ENCODE measurements at regions not wholly inside any gene's neighbourhood (a gene's known extent, or its start where the extent isn't known, plus 50 kb on each side); places are given as distances from the start of the nearest gene placed in this dataset.
A peak's percentile ranks its signal among the peaks of the same experiment; 100 is the strongest.
"Not testable (repeated sequence)": the region's sequence is repeated elsewhere in the genome, so short reads cannot be mapped to it uniquely, and the experiment has no call there.

DNA sequence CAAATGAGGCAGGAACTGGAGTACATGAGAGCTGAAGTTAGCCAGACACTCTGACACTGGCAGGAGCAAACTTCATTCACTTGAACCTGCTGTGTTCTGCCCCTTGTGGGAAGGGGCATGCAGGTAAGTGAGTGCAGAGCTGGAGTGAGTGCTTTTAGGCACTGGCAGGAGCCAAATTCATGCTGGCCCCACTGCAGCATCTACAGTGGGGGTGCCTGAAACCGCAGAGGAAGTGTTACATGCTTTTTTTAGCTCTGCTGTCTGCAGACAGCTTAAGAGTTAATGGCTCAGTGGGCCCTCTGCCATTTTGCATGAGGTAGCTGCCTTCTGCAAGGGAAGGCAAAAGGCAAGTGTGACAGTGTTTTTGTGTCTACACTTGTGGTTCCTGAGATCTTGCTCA, 167.9 kb upstream of the SYNCRIP start:
- DNase-seq = no peak

DNA sequence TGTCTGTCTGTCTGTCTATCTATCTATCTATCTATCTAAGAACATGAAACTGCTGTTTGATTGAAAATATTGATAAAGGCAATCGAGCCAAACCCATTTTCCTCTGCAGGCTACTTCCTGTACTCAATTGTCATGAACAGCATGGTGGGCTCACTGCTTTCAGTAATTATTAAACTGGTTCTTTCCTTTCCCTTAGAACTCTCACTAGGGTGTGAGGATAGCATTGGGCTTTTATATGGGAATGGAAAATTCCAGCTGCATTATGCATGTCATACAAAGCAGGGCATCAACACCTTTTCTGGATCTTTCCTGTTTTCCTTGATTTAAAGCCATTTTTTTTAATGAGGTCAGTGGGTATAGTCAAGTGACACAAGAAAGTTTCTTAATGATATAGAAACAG, 161.0 kb upstream of the SYNCRIP start:
- DNase-seq = no peak

DNA sequence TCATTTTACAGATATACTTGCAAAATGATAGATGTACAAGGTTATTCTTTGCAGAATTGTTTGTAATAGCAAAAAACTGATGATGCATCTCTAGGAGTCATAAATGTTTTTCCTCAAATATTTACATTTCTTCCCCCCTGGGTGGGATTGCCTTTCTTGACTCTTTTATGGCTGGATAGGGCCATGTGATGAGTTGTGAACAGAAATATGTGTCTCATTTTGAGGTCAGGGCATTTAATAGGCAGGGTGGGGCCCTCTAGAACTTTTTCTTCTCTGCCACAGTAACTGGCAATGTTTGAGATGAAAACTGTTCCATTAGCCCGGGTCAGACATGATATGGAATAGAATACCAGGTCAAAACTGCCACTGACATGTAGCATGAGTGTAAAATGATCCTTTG, 159.5 kb upstream of the SYNCRIP start:
- no peak for DNase-seq

DNA sequence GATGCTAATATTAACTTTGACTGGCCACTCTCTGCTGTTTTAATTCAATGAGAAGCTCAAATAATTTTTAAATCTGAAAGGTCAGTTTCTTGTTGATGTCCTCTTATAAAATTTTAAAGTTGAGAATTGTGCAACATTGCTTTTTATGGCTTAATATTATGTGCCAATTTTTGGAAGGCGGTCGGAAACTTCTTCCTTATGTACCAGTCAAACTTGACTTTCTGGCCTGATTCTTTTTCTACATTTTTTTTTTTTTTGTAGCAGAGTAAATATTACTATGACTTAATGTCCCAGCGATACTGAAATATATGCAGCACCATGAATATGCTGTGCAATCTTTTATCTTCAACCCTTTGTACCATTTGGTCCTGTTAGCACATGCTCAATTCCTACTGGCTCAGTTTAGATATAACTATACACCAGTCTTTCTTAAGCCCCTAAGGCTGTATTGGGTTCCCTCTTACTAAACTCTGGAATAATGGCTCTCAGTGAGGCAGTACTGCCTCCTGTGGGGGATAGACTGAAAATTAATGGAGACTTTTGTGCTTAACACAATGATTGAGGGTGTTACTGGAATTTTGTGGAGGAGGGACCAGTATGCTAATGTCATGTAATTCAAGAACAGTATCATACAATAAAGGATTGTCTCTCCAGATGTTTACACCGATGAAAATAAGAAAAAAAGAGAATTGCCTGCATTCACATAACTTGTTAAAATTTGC, 156.4 kb upstream of the SYNCRIP start:
- no peak for DNase-seq

DNA sequence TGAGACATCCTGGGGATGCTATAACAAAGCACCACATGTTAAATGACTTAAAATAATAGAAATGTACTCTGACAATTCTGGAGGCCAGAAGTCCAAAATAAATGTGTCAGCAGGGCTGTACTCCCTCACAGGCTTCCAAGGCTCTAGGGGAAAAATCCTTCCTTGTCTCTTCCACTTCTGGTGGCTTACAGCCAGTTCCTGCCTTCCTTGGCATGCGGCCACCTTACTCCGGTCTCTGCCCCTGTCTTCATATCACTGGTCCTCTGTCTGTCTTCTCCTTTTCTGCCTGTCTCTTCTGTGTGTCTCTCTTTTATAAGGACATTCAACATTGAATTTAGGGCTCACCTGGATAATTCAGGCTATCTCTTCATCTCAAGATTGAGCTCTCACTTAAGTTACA, 155.3 kb upstream of the SYNCRIP start:
- DNase-seq = no peak

DNA sequence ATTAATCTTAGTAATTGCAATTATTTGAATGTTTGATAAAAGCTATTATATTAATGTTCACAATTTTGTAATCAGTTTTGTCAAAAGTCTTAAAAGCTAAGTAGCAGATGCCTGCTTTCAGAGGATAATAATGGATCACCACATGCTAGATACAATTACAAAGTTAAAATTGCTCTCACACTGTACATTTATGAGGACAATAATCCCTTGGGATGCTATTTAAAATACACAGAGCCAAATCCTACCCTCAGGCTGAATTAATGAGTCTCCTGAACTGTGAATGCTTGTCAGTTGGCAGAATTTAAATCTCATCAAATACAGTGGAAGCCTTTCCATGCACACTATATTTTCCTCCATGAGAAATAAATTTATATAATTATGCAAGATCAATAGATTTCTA, 153.3 kb upstream of the SYNCRIP start:
- no peak for DNase-seq

DNA sequence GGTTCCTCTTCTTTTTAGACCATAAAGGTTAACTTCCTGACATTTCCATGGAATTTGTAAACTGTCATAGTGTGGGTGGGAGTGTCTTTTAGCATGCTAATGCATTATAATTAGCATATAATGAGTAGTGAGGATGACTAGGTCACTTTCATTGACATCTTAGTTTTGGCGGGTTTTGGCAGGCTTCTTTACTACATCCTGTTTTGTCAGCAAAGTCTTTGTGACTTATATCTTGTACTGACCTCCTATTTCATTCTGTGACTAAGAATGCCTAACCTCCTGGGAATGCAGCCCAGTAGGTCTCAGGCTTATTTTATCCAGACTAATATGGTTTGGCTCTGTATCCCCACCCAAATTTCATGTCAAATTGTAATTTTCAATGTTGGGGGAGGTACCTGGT, 149.6 kb upstream of the SYNCRIP start:
- DNase-seq = no peak

DNA sequence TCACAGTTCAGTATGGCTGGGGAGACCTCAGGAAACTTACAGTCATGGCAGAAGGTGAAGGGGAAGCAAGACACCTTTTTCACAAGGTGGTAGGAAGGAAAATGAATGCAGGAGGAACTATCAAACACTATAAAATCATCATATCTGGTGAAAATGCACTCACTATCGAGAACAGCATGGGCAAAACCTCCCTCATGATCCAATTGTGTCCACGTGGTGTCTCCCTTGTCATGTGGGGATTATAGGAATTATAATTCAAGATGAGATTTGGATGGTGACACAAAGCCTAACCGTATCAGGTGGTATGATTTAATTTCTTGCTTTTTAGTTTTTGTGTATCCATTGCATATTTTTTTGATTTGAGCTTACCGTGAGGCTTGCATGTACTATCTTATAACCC, 133.2 kb upstream of the SYNCRIP start:
- no peak for DNase-seq

DNA sequence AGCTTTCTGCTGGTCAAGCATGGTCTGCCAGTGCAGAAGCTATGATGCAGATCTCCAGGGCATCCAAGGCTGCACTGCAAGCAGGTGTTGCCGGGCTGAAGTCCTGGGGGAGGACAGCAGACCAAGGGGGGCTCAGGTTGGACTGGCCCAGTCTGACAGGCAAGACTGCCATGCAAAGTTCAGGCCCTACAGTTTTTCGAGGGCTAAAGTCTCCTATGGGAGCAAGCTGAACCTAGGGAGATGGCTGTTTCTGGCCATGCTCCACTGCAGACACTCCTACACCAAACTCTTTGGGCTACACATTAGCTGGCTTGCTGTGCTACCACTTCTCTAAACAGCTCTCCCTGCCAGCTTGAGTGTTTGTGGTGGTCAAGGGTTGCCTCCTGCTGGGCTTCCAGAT, 130.0 kb upstream of the SYNCRIP start:
- peak in 1 of 5 experiments; percentile 1 for DNase-seq

DNA sequence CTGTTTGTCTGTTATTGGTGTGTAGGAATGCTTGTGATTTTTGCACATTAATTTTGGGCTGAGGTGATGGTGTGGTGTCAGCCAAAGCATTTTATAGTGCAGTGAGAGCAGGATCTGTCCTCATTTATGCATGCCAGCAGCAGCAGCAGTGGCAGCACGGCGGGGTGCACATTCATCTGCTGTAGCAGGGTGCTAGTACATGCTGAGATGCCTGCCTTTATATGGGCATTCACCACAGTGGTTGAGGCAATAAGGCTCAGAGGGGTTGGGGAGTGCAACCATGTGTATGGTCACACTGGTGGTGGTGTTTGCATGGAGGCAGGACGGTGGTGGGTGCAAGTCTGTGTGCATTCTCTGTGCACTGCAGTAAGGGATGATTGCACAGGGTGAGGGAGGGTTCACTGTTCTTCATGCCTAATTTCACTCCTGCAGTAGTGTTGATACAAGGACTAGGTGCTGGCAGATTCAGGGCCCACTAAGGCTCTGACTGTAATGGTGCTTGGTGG, 129.3 kb upstream of the SYNCRIP start:
- DNase-seq = no peak

DNA sequence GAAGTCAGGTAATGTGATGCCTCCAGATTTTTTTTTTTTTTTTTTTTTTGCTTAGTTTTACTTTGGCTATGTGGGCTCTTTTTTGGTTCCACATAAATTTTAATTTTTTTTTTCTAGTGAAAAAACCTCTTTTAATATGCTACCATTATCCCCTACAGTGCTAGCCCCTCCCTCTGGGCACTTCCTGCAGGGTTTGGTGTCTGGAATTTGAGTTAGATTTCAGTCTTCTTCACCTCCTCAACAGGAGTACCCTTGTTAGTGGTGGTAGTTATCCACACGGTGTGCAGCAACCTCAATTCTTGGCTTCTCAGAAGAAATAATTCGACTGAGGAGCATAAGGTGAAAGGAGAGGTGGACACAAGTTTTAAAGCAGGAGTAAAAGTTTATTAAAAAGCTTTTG, 128.8 kb upstream of the SYNCRIP start:
- no peak for DNase-seq

DNA sequence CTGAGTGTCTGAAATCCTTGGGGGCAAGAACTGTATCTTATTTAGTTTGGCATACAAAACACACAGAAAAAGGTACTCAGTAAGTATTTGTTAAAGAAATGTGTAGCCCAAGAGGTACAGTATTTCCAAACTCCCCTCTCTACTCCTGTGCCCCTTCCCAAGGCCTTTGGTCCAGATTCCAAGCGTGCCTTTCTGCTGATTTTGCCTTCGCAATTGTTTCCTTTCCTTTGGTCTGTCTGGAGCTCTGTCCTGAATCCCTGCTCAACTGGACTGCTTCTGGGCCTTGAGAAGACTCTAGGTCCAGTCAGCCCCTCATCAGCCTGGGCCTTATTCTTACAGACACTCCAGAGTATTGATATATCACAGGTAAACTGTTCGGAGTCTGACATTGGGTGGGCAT, 122.2 kb upstream of the SYNCRIP start:
- DNase-seq = no peak

DNA sequence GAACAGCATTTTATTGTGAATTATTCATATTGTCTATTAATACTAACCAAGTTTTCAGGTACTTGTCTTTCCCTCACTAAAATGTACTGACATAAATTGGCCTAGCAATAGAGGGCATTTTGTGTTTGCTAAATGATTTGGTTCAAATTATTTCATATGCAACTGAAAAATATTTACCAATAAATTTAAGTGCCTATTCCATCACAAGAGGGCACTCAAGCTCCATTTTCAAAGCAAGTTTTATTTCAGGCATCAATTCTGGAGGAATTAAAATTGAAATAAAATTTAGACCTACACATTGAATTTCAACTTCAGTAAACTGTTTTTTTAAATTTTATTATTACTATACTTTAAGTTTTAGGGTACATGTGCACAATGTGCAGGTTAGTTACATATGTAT, 114.3 kb upstream of the SYNCRIP start:
- DNase-seq = peak in 1 of 5 experiments; percentile 2

DNA sequence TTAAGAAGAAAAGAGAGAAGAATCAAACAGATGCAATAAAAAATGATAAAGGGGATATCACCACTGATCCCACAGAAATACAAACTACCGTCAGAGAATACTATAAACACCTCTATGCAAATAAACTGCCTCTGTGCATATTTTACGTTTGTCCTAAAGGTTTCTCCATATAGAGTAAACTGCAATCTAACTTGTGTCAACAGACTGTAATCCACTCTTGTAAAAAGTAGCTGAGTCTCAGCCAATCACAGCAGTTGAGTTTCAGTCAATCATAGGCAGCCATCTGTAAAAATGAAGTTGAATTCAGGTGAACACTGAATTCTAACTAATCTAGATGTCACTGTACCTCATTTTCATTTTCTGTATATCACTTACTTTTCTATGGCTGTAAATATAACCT, 112.2 kb upstream of the SYNCRIP start:
- DNase-seq = no peak

DNA sequence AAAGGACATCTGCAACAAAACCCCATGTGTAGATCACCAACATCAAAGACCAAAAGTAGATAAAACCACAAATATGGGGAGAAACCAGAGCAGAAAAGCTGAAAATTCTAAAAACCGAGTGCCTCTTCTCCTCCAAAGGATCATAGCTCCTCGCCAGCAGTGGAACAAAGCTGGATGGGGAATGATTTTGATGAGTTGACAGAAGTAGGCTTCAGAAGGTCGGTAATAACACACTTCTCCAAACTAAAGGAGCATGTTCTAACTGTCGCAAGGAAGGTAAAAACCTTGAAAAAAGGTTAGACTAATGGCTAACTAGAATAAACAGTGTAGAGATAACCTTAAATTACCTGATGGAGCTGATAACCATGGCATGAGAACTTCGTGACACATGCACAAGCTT, 109.9 kb upstream of the SYNCRIP start:
- no peak for DNase-seq

DNA sequence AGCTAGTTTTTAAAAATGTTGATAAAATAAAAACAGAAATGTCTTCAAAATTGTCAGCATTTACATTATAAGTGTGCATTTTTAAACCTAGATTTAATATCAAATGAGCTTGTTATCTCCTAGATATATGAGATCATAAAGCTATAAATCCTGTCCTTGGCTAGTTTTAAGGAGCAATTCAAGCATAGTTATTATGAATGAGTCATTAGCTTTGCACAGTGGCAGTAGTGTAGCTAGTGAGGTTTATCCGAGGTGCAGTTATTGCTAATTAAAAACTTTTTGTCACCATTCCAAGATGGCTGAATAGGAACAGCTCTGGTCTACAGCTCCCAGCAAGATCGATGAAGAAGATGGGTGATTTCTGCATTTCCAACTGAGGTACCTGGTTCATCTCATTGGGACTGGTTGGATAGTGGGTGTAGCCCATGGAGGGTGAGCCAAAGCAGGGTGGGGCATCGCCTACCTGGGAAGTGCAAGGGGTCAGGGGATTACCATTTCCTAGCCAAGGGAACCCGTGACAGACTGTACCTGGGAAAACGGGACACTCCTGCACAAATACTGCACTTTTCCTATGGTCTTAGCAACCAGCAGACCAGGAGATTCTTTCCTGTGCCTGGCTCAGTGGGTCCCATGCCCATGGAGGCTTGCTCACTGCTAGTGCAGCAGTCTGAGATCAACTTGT, 108.8 kb upstream of the SYNCRIP start:
- no peak for DNase-seq

DNA sequence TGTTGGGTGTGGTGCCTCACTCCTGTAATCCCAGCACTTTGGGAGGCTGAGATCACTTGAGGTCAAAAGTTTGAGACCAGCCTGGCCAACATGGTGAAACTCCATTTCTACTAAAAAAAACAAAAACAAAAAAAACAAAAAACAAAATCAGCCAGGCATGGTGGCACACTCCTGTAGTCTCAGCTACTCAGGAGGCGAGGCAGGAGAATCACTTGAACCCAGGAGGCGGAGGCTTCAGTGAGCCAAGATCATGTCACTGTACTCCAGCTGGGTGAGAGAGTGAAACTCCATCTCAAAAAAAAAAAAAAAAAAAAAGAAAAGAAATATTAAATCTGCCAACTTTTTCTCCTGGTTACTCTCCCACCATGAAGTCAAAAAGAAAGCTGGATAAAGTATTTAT, 107.5 kb upstream of the SYNCRIP start:
- not testable (repeated sequence) for DNase-seq

DNA sequence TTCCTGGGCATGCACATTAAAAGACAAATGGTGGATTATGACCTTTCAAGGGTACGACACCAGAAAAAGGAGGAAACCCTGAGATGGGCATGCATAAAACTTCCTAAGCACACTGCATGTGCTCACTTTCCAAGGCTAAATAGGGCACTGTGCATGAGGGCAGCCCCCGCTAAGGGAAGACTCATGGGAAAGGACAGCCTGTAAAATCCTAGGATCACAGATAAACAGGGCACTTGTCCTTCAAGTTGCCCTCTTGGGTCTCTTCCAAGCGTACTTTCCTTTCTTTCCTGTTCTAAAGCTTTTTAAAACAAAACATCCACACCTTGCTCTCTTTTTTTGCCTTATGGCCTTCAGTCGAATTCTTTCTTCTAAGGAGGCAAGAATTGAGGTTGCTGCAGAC, 106.5 kb upstream of the SYNCRIP start:
- DNase-seq = no peak

DNA sequence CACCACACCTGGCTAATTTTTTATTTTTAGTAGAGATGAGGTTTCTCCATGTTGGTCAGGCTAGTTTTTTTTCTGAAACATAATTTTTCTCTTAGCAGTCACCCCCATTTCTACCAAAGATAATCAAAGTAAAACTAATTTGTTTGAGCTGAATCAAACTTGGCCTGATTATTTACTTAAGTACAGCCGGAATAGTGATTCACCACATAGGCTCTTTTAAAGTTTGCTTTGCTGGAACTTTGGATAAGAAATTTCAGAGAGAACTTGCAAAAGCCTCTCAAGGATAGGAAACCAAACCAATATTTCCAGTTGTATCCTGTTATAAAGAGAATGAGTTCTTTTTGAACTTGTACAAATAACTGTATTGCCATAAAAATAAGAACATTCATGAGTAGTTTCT, 105.0 kb upstream of the SYNCRIP start:
- no peak for DNase-seq

DNA sequence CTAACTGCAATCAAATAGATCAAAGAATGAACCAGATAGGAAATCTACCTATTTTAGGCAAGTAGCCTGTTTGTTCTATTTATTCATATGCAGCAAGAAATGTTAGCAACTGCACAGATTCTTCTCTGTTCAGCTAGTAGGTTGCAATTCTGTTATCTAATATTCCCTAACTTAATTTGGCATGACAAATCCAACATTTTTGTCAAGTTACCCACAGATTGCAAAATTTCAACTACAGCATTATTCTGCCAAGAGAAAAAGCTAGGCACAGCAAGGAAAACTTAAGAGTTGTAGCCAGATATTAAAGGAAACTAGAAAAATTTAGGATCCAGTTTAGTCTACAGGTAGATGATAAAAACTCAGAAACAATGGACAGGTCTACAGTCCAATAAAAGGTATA, 104.4 kb upstream of the SYNCRIP start:
- no peak for DNase-seq

DNA sequence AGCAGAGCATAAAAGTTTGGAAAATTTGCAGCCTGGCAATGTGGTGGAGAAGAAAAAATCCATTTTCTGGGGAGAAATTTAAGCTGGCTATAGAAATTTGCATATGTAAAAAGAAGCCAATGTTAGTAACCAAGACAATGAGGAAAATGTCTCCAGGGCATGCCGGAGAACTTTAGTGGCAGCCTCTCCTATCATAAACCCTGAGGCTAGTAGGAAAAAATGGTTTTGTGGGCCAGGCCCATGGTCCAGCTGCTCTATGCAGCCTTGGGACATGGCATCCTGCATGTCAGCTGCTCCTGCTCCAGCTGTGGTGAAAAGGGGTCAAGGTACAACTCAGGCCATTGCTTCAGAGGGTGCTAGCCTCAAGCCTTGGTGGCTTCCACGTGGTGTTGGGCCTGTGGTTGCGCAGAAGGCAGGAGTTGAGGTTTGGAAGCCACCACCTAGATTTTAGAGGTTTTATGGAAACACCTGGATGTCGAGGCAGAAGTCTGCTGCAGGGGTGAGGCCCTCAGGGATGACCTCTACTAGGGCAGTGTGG, 101.8 kb upstream of the SYNCRIP start:
- no peak for DNase-seq

DNA sequence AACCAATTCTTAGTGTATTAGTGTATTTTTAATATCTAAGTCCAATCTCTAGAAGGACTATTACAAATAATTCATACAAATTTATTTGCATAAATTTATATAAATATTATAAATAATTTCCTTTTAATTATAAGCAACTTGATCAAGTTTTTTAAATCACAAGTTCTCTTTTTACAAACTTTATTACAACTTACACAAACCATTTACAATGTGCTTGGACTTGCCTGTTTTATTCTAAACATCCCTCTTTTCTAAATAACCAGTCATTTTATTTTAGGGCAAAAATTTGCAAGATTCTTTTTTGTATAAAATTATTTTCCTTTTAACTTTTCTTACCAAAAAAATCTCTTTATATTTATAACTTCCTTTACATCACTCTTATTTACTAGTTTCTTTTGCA, 83.5 kb upstream of the SYNCRIP start:
- no peak for DNase-seq

DNA sequence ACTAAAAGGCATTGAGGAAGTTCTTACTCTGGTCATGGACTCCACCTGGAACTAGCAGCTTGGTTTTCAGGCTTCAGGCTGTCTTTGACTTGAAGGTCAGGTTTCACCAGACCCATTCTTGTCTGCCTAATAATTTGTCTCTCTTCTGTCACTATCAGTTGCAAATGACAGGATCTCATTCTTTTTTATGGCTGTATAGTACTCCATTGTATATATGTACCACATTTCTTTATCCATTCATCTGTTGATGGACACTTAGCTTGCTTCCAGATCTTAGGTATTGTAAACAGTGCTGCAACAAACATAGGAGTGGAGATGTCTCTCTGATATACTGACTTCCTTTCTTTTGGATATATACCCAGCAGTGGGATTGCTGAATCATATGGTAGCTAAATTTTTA, 73.1 kb upstream of the SYNCRIP start:
- DNase-seq = no peak

DNA sequence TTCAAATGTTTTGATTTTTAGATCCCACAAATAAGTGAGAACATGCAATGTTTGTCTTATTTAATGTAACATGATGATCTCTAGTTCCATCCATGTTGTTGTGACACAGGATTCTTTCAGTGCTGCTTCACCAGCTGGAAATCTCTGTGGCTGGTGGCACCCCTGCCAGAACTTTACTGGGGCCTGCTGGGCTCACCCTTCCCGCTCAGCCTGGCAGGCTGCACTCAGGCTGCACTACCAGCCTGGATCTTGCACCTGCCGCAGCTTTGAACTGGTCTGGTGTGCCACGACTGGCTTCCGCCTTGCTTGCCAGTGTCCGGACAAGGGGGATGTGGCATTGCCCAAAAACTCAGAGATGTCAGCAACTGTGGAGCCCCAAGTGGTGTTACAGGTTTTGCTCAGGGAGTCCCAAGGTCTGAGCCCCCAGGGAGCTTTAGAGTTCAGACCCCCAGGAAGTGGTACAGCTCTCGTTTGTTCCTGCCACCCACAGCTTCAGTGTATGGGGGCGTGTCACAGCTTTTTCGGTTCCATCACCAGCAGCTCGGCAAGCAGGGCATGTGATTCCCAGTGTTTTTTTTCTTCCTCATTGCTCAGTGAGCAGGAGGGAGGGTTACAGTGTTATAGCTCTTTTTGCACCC, 72.3 kb upstream of the SYNCRIP start:
- no peak for DNase-seq

All from T-helper 2 cell (primary cell).